Ascending aorta (tissue), 2 donors: ENCODE measurements at regions not wholly inside any gene's neighbourhood (a gene's known extent, or its start where the extent isn't known, plus 50 kb on each side); places are given as distances from the start of the nearest gene placed in this dataset.
"Not testable (repeated sequence)": the region's sequence is repeated elsewhere in the genome, so short reads cannot be mapped to it uniquely, and the experiment has no call there.

Experiments
- DNase-seq, 2 donors: peaks; one replicate each; pipeline ENCODE4 v3.0.0-alpha.2; 2019; ENCODE audit warnings: low spot score in 2 of 2
- H3K27ac ChIP-seq, 2 donors: fragments of 200-600 bp; sonication (generic); one replicate each; pipeline ENCODE4 v1.5.1; 2016 to 2017; ENCODE audit warnings: mild to moderate bottlenecking in 1 of 2
- H3K27me3 ChIP-seq: fragments of 200-600 bp; sonication (generic); one replicate; pipeline ENCODE4 v1.5.1; 2017
- H3K36me3 ChIP-seq, 2 donors: fragments of 200-600 bp; sonication (generic); one replicate each; pipeline ENCODE4 v1.5.1; 2016
- H3K4me1 ChIP-seq, 2 donors: fragments of 200-600 bp; sonication (generic); one replicate each; pipeline ENCODE4 v1.5.1; 2016 to 2017; ENCODE audit warnings: mild to moderate bottlenecking in 1 of 2
- H3K4me3 ChIP-seq, 2 donors: fragments of 200-600 bp; sonication (generic); one replicate each; pipeline ENCODE4 v1.5.1; 2016 to 2017; ENCODE audit warnings: mild to moderate bottlenecking in 1 of 2
- H3K9me3 ChIP-seq, 2 donors: fragments of 200-600 bp; sonication (generic); one replicate each; pipeline ENCODE4 v1.5.1; 2016
- intact Hi-C: fragments of 100-400 bp; cut with DNase I; formaldehyde crosslinking; loops from one replicate; pipeline ENCODE4 v1.15.1; 2023
- TF ChIP-seq, protein P1 (sequence below), 3 experiments: fragments of 200-600 bp in 2 of 3; fragments of 450-650 bp in 1 of 3; sonication (generic) in 2 of 3; IDR thresholded peaks; one replicate each; pipeline ENCODE4 v1.5.1; 2016 to 2019; ENCODE audit warnings: antibody characterized with exemption in 3 of 3, mild to moderate bottlenecking in 1 of 3, moderate library complexity in 1 of 3

DNA sequence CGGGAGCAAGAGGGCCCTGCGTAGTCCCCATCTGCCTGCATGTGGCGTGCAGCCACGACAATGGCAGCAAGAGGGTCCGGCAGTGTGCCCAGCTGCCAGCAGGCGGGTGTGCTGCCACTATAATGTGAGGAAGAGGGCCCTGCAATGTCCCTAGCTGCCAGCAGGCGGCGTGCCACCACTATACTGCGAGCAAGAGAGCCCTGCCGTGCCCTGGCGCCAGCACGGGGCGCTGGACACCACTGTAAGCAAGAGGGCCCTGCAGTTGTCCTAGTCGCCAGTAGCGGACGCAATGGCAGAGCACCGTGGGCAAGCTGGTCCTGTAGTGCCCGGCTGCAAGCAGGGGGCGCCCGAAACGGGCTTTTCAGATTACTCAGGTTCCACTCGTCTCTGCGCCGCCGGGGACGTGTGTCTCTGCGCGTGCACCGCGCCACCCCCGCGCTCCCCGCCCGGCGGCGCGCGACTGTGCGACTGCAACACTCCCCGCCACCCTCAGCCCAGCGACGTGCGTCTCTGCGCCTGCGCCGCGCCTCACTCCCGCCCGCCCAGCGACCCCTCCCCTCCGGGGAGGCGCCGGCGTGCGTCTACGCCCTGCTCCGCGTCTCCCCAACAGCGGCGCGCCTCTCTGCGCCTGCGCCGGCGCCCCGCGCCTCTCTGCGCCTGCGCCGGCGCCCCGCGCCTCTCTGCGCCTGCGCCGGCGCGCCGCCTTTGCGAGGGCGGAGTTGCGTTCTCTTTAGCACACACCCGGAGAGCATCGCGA lies 159.4 kb upstream of the FRG2B start:
- H3K27ac ChIP-seq, H3K4me3 ChIP-seq, H3K4me1 ChIP-seq, intact Hi-C loops, H3K27me3 ChIP-seq, H3K36me3 ChIP-seq, H3K9me3 ChIP-seq: not testable (repeated sequence)
- DNase-seq: peak in 1 of 2 donors; percentile 56
- TF ChIP-seq, protein P1, sequence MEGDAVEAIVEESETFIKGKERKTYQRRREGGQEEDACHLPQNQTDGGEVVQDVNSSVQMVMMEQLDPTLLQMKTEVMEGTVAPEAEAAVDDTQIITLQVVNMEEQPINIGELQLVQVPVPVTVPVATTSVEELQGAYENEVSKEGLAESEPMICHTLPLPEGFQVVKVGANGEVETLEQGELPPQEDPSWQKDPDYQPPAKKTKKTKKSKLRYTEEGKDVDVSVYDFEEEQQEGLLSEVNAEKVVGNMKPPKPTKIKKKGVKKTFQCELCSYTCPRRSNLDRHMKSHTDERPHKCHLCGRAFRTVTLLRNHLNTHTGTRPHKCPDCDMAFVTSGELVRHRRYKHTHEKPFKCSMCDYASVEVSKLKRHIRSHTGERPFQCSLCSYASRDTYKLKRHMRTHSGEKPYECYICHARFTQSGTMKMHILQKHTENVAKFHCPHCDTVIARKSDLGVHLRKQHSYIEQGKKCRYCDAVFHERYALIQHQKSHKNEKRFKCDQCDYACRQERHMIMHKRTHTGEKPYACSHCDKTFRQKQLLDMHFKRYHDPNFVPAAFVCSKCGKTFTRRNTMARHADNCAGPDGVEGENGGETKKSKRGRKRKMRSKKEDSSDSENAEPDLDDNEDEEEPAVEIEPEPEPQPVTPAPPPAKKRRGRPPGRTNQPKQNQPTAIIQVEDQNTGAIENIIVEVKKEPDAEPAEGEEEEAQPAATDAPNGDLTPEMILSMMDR (IDR thresholded peaks at IDR 0.05): peak in 1 of 3 experiments; percentile 19

DNA sequence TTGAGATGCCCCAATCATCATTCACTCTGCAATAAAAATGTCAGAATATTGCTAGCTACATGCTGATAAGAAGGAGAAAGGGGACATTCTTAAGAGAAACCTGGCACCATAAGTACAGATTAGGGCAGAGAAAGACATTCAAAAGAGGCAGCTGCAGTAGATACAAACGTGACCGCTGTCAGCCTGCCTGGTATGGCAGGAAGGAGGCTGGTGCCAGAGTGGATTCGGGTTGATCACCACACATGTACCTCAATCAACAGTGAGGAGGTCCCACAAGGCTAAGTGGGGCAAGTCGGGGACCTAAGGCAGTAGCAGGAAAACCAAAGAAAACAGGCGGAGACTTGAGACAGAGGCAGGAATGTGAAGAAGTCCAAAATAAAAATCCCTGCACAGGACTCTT lies 158.6 kb upstream of the FRG2B start:
- H3K9me3 ChIP-seq, DNase-seq, H3K27me3 ChIP-seq, intact Hi-C loops, H3K4me1 ChIP-seq, H3K4me3 ChIP-seq, H3K36me3 ChIP-seq, H3K27ac ChIP-seq: not testable (repeated sequence)

DNA sequence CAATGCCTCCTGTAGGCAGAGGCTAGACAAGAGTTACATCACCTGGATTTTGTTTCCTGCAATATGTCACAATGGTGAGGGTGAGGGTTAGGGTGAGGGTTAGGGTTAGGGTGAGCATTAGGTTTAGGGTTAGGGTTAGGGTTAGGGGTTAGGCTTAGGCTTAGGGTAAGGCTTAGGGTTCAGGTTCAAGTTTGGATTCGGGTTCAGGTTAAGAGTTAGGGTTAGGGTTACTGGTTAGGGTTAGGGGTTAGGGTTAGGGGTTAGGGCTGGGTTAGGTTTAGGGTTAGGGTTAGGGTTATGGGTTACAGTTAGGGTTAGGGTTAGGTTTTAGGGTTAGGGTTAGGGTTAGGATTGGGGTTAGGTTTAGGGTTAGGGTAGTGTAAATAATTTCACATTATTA lies 138.7 kb upstream of the FRG2B start:
- H3K27me3 ChIP-seq, H3K36me3 ChIP-seq, intact Hi-C loops, H3K4me3 ChIP-seq, H3K9me3 ChIP-seq, H3K27ac ChIP-seq, H3K4me1 ChIP-seq, DNase-seq: not testable (repeated sequence)

DNA sequence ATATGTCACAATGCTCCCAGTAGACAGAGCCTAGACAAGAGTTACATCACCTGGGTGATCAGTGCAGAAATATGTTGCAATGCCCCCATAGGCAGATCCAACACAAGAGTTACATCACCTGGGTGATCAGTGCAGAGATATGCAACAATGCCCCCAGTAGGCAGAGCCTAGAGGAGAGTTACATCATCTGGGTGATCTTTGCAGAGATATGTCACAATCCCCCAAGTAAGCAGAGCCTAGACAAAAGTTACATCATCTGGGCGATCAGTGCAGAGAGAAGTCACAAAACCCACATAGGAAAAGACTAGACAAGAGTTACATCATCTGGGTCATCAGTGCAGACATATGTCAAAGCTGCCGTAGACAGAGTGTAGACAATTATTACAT lies 138.2 kb upstream of the FRG2B start:
- H3K27me3 ChIP-seq, H3K36me3 ChIP-seq, H3K27ac ChIP-seq, intact Hi-C loops, H3K4me1 ChIP-seq, H3K9me3 ChIP-seq, DNase-seq, H3K4me3 ChIP-seq: not testable (repeated sequence)

DNA sequence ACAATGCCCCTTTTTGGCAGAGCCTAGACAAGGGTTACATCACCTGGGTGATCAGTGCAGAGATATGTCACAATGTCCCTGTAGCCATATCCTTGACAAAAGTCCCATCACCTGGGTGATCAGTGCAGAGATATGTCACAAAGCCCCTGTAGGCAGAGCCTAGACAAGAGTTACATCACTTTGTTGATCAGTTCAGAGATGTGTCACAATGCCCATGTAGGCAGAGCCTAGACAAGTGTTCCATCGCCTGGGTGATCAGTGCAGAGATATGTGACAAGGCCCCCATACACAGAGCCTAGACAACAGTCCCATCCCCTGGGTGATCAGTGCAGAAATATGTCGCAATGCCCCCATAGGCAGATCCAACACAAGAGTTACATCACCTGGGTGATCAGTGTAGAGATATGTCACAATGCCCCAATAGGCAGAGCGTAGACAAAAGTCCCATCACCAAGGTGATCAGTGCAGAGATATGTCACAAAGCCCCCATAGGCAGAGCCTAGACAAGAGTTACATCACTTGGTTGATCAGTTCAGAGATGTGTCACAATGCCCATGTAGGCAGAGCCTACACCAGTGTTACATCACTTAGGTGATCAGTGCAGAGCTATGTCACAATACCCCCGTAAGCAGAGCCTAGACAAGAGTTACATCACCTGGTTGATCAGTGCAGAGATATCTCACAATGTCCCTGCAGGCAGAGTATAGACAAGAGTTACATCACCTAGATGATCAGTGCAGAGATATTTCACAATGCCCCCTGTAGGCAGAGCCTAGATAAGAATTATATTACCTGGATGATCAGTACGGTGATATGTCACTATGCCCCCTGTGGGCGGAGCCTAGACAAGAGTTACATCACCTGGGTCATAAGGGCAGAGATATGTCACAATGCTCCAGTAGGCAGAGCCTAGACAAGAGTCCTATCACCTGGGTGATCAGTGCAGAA lies 137.6 kb upstream of the FRG2B start:
- not testable (repeated sequence) for DNase-seq

DNA sequence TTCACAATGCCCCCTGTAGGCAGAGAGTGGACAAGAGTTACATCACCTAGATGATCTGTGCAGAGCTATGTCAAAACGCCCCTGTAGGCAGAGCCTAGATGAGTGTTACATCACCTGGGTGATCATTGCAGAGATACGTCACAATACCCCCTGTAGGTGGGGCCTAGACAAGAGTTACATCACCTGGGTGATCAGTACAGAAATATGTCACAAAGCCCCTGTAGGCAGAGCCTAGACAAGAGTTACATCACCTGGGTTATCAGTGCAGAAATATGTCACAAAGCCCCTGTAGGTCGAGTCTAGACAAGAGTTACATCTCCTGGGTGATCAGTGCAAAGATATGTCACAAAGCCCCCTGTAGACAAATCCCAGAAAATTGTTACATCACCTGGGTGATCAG lies 136.6 kb upstream of the FRG2B start:
- intact Hi-C loops, H3K27me3 ChIP-seq, H3K4me1 ChIP-seq, H3K36me3 ChIP-seq, DNase-seq, H3K4me3 ChIP-seq, H3K27ac ChIP-seq, H3K9me3 ChIP-seq: not testable (repeated sequence)

More for the DNA sequence above, 137.6 kb upstream of the FRG2B start:
- H3K27me3 ChIP-seq, H3K4me1 ChIP-seq, H3K9me3 ChIP-seq, H3K36me3 ChIP-seq, H3K4me3 ChIP-seq, H3K27ac ChIP-seq, intact Hi-C loops: not testable (repeated sequence)

DNA sequence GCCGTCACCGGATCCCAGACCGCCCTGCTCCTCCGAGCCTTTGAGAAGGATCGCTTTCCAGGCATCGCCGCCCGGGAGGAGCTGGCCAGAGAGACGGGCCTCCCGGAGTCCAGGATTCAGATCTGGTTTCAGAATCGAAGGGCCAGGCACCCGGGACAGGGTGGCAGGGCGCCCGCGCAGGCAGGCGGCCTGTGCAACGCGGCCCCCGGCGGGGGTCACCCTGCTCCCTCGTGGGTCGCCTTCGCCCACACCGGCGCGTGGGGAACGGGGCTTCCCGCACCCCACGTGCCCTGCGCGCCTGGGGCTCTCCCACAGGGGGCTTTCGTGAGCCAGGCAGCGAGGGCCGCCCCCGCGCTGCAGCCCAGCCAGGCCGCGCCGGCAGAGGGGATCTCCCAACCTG lies 127.0 kb upstream of the FRG2B start:
- H3K4me3 ChIP-seq, H3K36me3 ChIP-seq, H3K4me1 ChIP-seq, DNase-seq, H3K27ac ChIP-seq, intact Hi-C loops, H3K9me3 ChIP-seq, H3K27me3 ChIP-seq: not testable (repeated sequence)
